OCI-LY7 (cell line): ENCODE measurements at regions not wholly inside any gene's neighbourhood (a gene's known extent, or its start where the extent isn't known, plus 50 kb on each side); places are given as distances from the start of the nearest gene placed in this dataset. TPM values are rescaled to one million over a fixed set of nuclear protein-coding genes. Genes with fewer than 3 reads are reported as not detected.

Experiments
- small RNA-seq: library from RNA; depleted of rRNA; stranded (forward); fragments of <200 nt; gene quantifications from one replicate; pipeline ENCODE3, GENCODE V24; 2014

Small RNAs in the stretch of these regions (small RNA-seq; reads per million reads assigned to genes)
- gene RNA5SP167 (not detected), gene RNU6-1230P (not detected)
